Upper lobe of left lung (tissue), 6 donors: ENCODE measurements at regions not wholly inside any gene's neighbourhood (a gene's known extent, or its start where the extent isn't known, plus 50 kb on each side); places are given as distances from the start of the nearest gene placed in this dataset.

ENCODE experiments used
- ATAC-seq, 2 donors: fragments of 200-7000 bp; cut with Tn5 transposase; one replicate each; pipeline ENCODE4 v1.9.1; 2022; ENCODE audit warnings: mild to moderate bottlenecking in 2 of 2, moderate library complexity in 2 of 2; ENCODE audit not compliant: low FRiP score in 2 of 2
- DNase-seq, 2 donors: peaks; one replicate each; pipeline ENCODE4 v3.0.0-alpha.2; 2019 to 2020
- H3K27ac ChIP-seq, 4 donors: fragments of 200-600 bp; sonication (generic); one replicate each; pipeline ENCODE4 v1.5.1; 2016 to 2019
- H3K27me3 ChIP-seq, 4 donors: fragments of 200-600 bp; sonication (generic); one replicate each; pipeline ENCODE4 v1.5.1; 2017 to 2019
- H3K36me3 ChIP-seq, 4 donors: fragments of 200-600 bp; sonication (generic); one replicate each; pipeline ENCODE4 v1.5.1; 2016 to 2019
- H3K4me1 ChIP-seq, 4 donors: fragments of 200-600 bp; sonication (generic); one replicate each; pipeline ENCODE4 v1.5.1; 2018 to 2019
- H3K4me3 ChIP-seq, 4 donors: fragments of 200-600 bp; sonication (generic); one replicate each; pipeline ENCODE4 v1.5.1; 2017 to 2019; ENCODE audit warnings: mild to moderate bottlenecking in 2 of 4, moderate library complexity in 1 of 4
- H3K9me3 ChIP-seq, 4 donors: fragments of 200-600 bp; sonication (generic); one replicate each; pipeline ENCODE4 v1.5.1; 2018 to 2019
- EP300 ChIP-seq, 4 donors: sonication (generic); formaldehyde crosslinking; IDR thresholded peaks; one replicate each; pipeline ENCODE4 v1.5.1; 2017; ENCODE audit warnings: antibody characterized with exemption in 4 of 4, control low read depth in 2 of 4
- POLR2A ChIP-seq, 4 donors: fragments of 450-650 bp; IDR thresholded peaks; one replicate each; pipeline ENCODE4 v1.5.1; 2016 to 2017; ENCODE audit warnings: antibody characterized with exemption in 4 of 4, mild to moderate bottlenecking in 2 of 4
- POLR2AphosphoS5 ChIP-seq, 2 donors: sonication (generic); formaldehyde crosslinking; IDR thresholded peaks; one replicate each; pipeline ENCODE4 v1.5.1; 2017; ENCODE audit warnings: antibody characterized with exemption in 2 of 2
- WGBS, 2 donors: methylation state at CpG; one replicate each; pipeline ENCODE4 v1.1.5; 2017 to 2018; 5-methylcytosine and 5-hydroxymethylcytosine counted together
- TF ChIP-seq, protein P1 (sequence below), 6 experiments: fragments of 450-650 bp in 4 of 6; fragments of 200-600 bp in 2 of 6; sonication (generic) in 2 of 6; IDR thresholded peaks; one replicate each; pipeline ENCODE4 v1.5.1; 2016 to 2019; ENCODE audit warnings: antibody characterized with exemption in 6 of 6
- donor health status: DM: no; HTN: no; CAD: no; lungs with moderate emphysema.
- donor health status: DM: no; HTN: yes; CAD: no; lungs with severe emphysema.

- 53 to 72% methylated on average over 2 to 3 of the region's 3 CpGs for WGBS, 2 donors
- H3K4me1 ChIP-seq, result no peaks in the 10 kb centered on the region
- H3K9me3 ChIP-seq, result no peaks in the 10 kb centered on the region
- H3K4me3 ChIP-seq, result no peak overlapping the region
- H3K27ac ChIP-seq, result no peak overlapping the region
- TF ChIP-seq POLR2AphosphoS5 (IDR thresholded peaks at IDR 0.05), result no peak
- TF ChIP-seq EP300 (IDR thresholded peaks at IDR 0.05), result no peak
- no peak for TF ChIP-seq POLR2A (IDR thresholded peaks at IDR 0.05)
- TF ChIP-seq, protein P1, sequence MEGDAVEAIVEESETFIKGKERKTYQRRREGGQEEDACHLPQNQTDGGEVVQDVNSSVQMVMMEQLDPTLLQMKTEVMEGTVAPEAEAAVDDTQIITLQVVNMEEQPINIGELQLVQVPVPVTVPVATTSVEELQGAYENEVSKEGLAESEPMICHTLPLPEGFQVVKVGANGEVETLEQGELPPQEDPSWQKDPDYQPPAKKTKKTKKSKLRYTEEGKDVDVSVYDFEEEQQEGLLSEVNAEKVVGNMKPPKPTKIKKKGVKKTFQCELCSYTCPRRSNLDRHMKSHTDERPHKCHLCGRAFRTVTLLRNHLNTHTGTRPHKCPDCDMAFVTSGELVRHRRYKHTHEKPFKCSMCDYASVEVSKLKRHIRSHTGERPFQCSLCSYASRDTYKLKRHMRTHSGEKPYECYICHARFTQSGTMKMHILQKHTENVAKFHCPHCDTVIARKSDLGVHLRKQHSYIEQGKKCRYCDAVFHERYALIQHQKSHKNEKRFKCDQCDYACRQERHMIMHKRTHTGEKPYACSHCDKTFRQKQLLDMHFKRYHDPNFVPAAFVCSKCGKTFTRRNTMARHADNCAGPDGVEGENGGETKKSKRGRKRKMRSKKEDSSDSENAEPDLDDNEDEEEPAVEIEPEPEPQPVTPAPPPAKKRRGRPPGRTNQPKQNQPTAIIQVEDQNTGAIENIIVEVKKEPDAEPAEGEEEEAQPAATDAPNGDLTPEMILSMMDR (IDR thresholded peaks at IDR 0.05), result no peak
- H3K36me3 ChIP-seq, result no peaks in the 10 kb centered on the region
- no peaks in the 10 kb centered on the region for H3K27me3 ChIP-seq
- no peak for ATAC-seq
- DNase-seq, result no peak
These were observed 119.1 kb upstream of the GRIK3 start for GRCh38 chr1:37153116-37154100.

DNA sequence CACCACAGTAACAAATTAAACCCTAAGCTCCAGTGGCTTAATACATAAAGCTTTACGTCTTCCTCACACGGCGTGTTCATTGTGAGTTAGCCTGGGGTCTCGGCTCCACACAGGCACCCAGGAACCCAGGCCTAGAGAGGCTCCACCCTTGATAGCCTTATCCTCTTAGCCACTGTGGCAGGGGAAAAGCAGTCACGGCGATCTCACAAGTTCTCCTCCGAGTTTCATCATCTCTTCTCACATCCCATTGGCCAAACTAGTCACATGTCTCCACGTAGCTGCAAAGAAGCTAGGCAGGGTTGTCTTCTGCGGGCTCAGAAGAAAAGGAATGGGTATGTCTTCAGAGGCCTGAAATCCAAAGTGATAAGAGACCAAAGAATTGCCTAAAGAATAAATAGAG lies 122.3 kb upstream of the GRIK3 start:
- DNase-seq (no peak), ATAC-seq (no peak)
- 58 to 73% methylated on average over 9 of the region's 9 CpGs for WGBS, 2 donors
- Histone ChIP-seq H3K27me3 (no peaks in the 10 kb centered on the region), H3K4me3 (no peak overlapping the region), H3K27ac (no peak overlapping the region), H3K4me1 (no peaks in the 10 kb centered on the region), H3K9me3 (no peaks in the 10 kb centered on the region), H3K36me3 (no peaks in the 10 kb centered on the region)
- no peak for TF ChIP-seq POLR2AphosphoS5 (IDR thresholded peaks at IDR 0.05)
- TF ChIP-seq, protein P1 (IDR thresholded peaks at IDR 0.05), result no peak
- no peak for TF ChIP-seq EP300 (IDR thresholded peaks at IDR 0.05)

GRCh38 chr1:37157634-37158033 lies 123.3 kb upstream of the GRIK3 start:
- 55 to 71% methylated on average over 4 to 5 of the region's 5 CpGs for WGBS, 2 donors
- no peak for TF ChIP-seq EP300 (IDR thresholded peaks at IDR 0.05)

DNA sequence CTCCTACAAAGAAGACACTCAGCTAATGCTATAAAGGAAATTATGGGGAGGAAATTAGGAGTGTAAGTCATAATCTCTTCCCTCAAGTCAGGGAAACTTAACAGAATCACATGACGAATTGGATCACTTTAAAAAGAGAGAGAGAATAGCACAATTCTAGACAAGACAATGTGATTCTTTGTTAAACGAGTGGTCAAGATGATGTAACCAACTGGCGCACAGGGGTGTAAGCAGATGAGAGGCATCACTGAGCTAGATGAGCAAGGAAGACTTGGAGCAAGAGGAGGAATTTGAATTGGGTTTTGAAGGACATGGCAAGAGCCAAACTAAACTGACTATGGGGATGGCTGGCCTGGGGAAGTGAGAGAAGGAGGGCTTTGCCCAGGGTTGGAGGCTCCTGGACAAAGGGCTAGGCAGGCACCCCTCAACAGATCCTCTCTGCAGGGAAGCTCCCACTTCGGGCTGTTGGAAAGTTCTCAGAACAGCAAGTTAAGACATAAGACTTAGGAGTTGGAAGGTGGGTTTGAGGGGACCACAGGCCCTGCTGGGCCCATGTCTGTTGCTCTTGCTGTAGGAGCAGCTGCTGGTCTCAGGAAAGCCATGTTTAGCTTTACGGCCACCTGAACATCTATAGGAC lies 123.9 kb upstream of the GRIK3 start:
- TF ChIP-seq, protein P1 (IDR thresholded peaks at IDR 0.05), result no peak
- TF ChIP-seq POLR2AphosphoS5 (IDR thresholded peaks at IDR 0.05), result no peak
- no peak for TF ChIP-seq EP300 (IDR thresholded peaks at IDR 0.05)
- TF ChIP-seq POLR2A (IDR thresholded peaks at IDR 0.05), result no peak
- H3K4me3 ChIP-seq, result no peak overlapping the region
- ATAC-seq, result no peak
- DNase-seq, result no peak
- H3K4me1 ChIP-seq, result no peaks in the 10 kb centered on the region
- H3K27me3 ChIP-seq, result no peaks in the 10 kb centered on the region
- no peak overlapping the region for H3K27ac ChIP-seq
- WGBS, 2 donors, result 73 to 80% methylated on average over 5 of the region's 5 CpGs
- no peaks in the 10 kb centered on the region for H3K36me3 ChIP-seq
- peaks cover 0 to 4% (median 1%) of the 10 kb centered on the region in 4 donors for H3K9me3 ChIP-seq

More at GRCh38 chr1:37157634-37158033, 123.3 kb upstream of the GRIK3 start:
- no peak overlapping the region for H3K27ac ChIP-seq
- no peak for DNase-seq
- H3K4me1 ChIP-seq, result no peaks in the 10 kb centered on the region
- no peaks in the 10 kb centered on the region for H3K36me3 ChIP-seq
- H3K27me3 ChIP-seq, result no peaks in the 10 kb centered on the region
- no peak for ATAC-seq
- no peak overlapping the region for H3K4me3 ChIP-seq
- peaks cover 0 to 4% (median 1%) of the 10 kb centered on the region in 4 donors for H3K9me3 ChIP-seq

GRCh38 chr1:37159102-37159501 lies 124.8 kb upstream of the GRIK3 start:
- H3K4me1 ChIP-seq, result no peaks in the 10 kb centered on the region
- H3K27me3 ChIP-seq, result no peaks in the 10 kb centered on the region
- TF ChIP-seq EP300 (IDR thresholded peaks at IDR 0.05) (no peak), POLR2AphosphoS5 (IDR thresholded peaks at IDR 0.05) (no peak), POLR2A (IDR thresholded peaks at IDR 0.05) (no peak)
- TF ChIP-seq, protein P1 (IDR thresholded peaks at IDR 0.05), result no peak
- no peaks in the 10 kb centered on the region for H3K36me3 ChIP-seq
- DNase-seq (no peak), ATAC-seq (no peak)
- peaks cover 0 to 4% (median 1%) of the 10 kb centered on the region in 4 donors for H3K9me3 ChIP-seq
- 78 to 100% methylated on average over 1 of the region's 1 CpG for WGBS, 2 donors
- H3K4me3 ChIP-seq, result no peak overlapping the region
- no peak overlapping the region for H3K27ac ChIP-seq
